ENCODE measurements at regions not wholly inside any gene's neighbourhood (a gene's known extent, or its start where the extent isn't known, plus 50 kb on each side); places are given as distances from the start of the nearest gene placed in this dataset.

DNA sequence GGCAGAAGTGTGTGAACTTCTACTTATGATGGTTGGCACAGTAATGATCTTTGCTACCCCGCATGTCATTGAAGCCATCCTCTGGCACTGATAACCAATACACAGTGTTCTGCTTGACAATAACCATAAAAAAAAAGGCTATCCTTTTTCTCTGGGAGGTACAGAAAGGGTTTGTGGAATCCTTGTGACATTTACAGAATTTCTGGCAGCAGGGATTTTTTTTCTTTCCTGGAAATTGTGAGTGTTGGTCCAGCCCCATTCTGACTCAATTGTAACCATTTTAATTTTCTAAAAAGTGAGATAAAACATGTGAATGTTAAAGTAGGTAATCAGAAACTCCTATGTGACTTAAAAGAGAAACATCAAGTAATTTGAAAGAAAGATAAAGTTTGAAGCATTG, 943.8 kb downstream of the TMTC2 start:
- TF ChIP-seq ZEB2 (tag by site-specific recombination; IDR thresholded peaks at IDR 0.05) = no peak
- TF ChIP-seq ZBTB21 (tag by site-specific recombination; IDR thresholded peaks at IDR 0.05) = no peak
- TF ChIP-seq, protein P1, sequence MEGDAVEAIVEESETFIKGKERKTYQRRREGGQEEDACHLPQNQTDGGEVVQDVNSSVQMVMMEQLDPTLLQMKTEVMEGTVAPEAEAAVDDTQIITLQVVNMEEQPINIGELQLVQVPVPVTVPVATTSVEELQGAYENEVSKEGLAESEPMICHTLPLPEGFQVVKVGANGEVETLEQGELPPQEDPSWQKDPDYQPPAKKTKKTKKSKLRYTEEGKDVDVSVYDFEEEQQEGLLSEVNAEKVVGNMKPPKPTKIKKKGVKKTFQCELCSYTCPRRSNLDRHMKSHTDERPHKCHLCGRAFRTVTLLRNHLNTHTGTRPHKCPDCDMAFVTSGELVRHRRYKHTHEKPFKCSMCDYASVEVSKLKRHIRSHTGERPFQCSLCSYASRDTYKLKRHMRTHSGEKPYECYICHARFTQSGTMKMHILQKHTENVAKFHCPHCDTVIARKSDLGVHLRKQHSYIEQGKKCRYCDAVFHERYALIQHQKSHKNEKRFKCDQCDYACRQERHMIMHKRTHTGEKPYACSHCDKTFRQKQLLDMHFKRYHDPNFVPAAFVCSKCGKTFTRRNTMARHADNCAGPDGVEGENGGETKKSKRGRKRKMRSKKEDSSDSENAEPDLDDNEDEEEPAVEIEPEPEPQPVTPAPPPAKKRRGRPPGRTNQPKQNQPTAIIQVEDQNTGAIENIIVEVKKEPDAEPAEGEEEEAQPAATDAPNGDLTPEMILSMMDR (tag by site-specific recombination; IDR thresholded peaks at IDR 0.05) = no peak
- TF ChIP-seq, protein P2, sequence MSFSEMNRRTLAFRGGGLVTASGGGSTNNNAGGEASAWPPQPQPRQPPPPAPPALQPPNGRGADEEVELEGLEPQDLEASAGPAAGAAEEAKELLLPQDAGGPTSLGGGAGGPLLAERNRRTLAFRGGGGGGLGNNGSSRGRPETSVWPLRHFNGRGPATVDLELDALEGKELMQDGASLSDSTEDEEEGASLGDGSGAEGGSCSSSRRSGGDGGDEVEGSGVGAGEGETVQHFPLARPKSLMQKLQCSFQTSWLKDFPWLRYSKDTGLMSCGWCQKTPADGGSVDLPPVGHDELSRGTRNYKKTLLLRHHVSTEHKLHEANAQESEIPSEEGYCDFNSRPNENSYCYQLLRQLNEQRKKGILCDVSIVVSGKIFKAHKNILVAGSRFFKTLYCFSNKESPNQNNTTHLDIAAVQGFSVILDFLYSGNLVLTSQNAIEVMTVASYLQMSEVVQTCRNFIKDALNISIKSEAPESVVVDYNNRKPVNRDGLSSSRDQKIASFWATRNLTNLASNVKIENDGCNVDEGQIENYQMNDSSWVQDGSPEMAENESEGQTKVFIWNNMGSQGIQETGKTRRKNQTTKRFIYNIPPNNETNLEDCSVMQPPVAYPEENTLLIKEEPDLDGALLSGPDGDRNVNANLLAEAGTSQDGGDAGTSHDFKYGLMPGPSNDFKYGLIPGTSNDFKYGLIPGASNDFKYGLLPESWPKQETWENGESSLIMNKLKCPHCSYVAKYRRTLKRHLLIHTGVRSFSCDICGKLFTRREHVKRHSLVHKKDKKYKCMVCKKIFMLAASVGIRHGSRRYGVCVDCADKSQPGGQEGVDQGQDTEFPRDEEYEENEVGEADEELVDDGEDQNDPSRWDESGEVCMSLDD (tag by site-specific recombination; IDR thresholded peaks at IDR 0.05) = no peak
- no peak for TF ChIP-seq ZNF266 (tag by site-specific recombination; IDR thresholded peaks at IDR 0.05; ENCODE audit: low read depth)
- no peak for TF ChIP-seq SALL2 (tag by site-specific recombination; IDR thresholded peaks at IDR 0.05; ENCODE audit: borderline replicate concordance)
- TF ChIP-seq ZIC2 (tag by site-specific recombination; IDR thresholded peaks at IDR 0.05) = no peak
